ENCODE measurements at regions not wholly inside any gene's neighbourhood (a gene's known extent, or its start where the extent isn't known, plus 50 kb on each side); places are given as distances from the start of the nearest gene placed in this dataset.

DNA sequence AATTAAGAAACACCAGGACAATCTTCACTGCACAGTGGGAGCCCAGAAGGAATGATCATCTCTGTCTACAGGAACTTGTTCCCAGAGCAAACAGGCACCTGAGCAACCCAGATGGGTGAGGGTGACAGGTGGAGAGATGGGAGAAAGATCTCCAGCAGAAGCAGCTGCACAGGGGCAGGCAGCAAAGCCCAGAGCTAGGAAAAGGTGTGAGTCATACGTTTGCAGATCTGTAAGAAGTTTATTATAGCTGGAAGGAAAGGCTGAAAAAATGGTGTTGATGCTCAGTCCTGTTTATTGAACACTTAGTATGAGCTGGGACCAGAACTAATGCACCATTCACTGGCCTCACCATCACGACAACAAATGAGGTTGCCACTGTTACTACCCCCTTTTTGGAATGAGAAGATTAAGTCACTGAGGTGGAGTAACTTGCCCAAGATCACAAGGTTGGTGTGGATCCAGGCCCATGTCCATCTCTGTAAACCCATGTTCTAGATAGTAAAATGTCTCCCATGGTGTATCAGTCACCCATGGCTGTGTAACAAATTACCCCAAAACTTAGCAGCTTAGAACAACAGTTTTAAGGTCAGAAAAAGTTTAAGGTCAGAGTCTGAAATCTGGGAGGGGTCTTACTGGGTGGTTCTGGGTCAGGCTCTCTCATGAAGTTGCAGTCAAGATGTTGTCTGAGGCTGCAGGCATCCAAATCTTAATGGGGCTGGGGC is 506.9 kb downstream of the RPS24 start:
- H3K4me3 ChIP-seq (ENCODE audit: low read depth, low read length), result no peak overlapping the region
- TF ChIP-seq, protein P1, sequence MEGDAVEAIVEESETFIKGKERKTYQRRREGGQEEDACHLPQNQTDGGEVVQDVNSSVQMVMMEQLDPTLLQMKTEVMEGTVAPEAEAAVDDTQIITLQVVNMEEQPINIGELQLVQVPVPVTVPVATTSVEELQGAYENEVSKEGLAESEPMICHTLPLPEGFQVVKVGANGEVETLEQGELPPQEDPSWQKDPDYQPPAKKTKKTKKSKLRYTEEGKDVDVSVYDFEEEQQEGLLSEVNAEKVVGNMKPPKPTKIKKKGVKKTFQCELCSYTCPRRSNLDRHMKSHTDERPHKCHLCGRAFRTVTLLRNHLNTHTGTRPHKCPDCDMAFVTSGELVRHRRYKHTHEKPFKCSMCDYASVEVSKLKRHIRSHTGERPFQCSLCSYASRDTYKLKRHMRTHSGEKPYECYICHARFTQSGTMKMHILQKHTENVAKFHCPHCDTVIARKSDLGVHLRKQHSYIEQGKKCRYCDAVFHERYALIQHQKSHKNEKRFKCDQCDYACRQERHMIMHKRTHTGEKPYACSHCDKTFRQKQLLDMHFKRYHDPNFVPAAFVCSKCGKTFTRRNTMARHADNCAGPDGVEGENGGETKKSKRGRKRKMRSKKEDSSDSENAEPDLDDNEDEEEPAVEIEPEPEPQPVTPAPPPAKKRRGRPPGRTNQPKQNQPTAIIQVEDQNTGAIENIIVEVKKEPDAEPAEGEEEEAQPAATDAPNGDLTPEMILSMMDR (IDR thresholded peaks at IDR 0.05; ENCODE audit: low read depth, low read length), result no peak
- H3K36me3 ChIP-seq, result no peaks in the 10 kb centered on the region
- no peaks in the 10 kb centered on the region for H3K27me3 ChIP-seq
- no peaks in the 10 kb centered on the region for H3K9me3 ChIP-seq
- no peak for DNase-seq
- H3K4me1 ChIP-seq, result no peaks in the 10 kb centered on the region

- H3K4me3 ChIP-seq (ENCODE audit: low read depth, low read length), result no peak overlapping the region
- no peaks in the 10 kb centered on the region for H3K36me3 ChIP-seq
- TF ChIP-seq, protein P1 (IDR thresholded peaks at IDR 0.05; ENCODE audit: low read depth, low read length), result no peak
- no peaks in the 10 kb centered on the region for H3K9me3 ChIP-seq
- H3K4me1 ChIP-seq, result no peaks in the 10 kb centered on the region
- no peak for DNase-seq
- no peaks in the 10 kb centered on the region for H3K27me3 ChIP-seq
These were observed 507.9 kb downstream of the RPS24 start for GRCh38 chr10:78541481-78542140.

DNA sequence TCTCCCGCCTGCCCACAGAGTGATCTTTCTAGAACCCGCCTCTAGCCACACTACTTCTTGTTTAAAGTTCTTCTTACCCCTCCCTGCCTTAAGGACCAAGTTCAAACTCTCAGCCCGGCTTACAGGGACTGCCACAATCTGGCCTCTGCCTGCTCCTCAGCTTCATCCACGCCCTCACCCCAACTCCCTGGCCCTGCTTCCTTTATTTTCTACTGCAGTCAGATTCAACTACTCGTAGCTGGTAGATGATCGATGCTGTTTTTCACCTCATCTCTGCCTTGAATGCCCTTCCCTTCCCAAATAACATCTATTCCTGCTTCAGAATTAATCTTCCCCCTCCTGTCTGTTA is 508.5 kb downstream of the RPS24 start:
- no peaks in the 10 kb centered on the region for H3K4me1 ChIP-seq
- TF ChIP-seq, protein P1 (IDR thresholded peaks at IDR 0.05; ENCODE audit: low read depth, low read length), result no peak
- no peaks in the 10 kb centered on the region for H3K9me3 ChIP-seq
- no peak overlapping the region for H3K4me3 ChIP-seq (ENCODE audit: low read depth, low read length)
- no peaks in the 10 kb centered on the region for H3K27me3 ChIP-seq
- H3K36me3 ChIP-seq, result no peaks in the 10 kb centered on the region
- DNase-seq, result no peak

DNA sequence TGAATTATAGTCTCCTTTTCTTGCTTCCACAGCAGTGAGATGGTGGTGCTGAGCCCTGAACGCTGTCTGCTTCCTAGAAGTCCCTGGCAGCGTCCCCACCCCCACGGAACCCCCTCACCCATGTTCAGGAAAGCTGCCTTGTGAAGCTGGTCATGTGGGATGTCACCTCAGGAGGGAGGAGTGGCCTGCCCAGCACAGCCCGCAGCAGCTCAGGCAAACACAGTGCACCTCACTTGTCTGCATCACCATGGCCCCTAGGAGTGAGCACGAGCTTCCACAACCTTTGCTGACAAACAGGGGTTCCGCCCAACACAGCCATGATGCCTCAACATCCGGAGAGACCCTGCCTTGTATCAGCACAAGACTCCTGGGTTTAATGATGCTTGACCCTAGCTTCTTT is 508.9 kb downstream of the RPS24 start:
- no peaks in the 10 kb centered on the region for H3K36me3 ChIP-seq
- H3K4me1 ChIP-seq, result no peaks in the 10 kb centered on the region
- DNase-seq, result no peak
- no peaks in the 10 kb centered on the region for H3K9me3 ChIP-seq
- no peak overlapping the region for H3K4me3 ChIP-seq (ENCODE audit: low read depth, low read length)
- no peaks in the 10 kb centered on the region for H3K27me3 ChIP-seq
- TF ChIP-seq, protein P1 (IDR thresholded peaks at IDR 0.05; ENCODE audit: low read depth, low read length), result no peak

DNA sequence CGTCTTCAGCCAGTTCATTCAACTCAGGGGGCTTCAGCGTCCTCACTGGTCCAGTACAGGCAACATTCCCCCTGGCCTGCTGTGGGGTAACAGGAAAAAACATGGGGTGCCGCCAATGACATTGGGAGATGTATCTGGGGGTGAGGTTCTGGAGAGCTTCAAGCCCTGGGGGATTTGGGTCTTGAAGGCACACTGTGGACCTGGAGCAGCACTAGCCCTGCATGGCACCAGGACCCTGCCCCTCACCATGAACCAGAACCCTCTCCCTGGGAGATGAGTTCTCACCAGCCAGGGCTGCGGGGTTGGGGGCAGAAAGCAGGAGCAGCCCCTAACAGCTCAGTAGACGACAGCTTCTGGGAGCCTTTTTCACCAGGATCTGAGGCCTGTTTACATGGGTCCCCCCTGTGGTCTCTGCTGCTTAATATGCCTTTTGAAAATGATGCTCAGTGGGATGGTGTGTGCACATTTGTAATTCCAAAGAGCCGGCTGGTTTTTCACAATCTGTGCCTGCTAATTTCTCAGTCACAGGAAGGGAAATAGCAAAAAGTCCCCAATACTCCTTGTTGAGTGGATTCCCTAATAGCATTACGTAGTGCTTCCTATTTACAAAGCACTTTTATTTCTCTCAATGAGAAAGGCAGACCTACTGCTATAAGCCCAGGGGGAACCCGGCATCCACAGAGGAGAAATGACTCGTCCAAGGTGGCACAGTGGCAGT is 509.5 kb downstream of the RPS24 start:
- no peaks in the 10 kb centered on the region for H3K27me3 ChIP-seq
- H3K36me3 ChIP-seq, result no peaks in the 10 kb centered on the region
- no peaks in the 10 kb centered on the region for H3K9me3 ChIP-seq
- H3K4me1 ChIP-seq, result no peaks in the 10 kb centered on the region
- no peak for DNase-seq
- TF ChIP-seq, protein P1 (IDR thresholded peaks at IDR 0.05; ENCODE audit: low read depth, low read length), result no peak
- no peak overlapping the region for H3K4me3 ChIP-seq (ENCODE audit: low read depth, low read length)
